Small intestine (tissue), 7 donors: ENCODE measurements at regions not wholly inside any gene's neighbourhood (a gene's known extent, or its start where the extent isn't known, plus 50 kb on each side); places are given as distances from the start of the nearest gene placed in this dataset.

Experiments
- DNase-seq, 2 donors: peaks; one replicate each; pipeline versions ENCODE4 v3.0.0 to v3.0.0-alpha.2; 2013
- FAIRE-seq: peaks from 2 replicates; lab custom pipeline; 2012; peaks lifted over from hg19 to GRCh38; lab: Jason Lieb, UNC
- H3K27ac ChIP-seq, 3 donors: one replicate each; pipeline ENCODE4 v1.5.1; 2013; ENCODE audit warnings: low read length in 2 of 3, mild to moderate bottlenecking in 2 of 3, control low read depth in 1 of 3, inconsistent platforms in 1 of 3, low read depth in 1 of 3, moderate library complexity in 1 of 3
- H3K27me3 ChIP-seq, 3 donors: one replicate each; pipeline ENCODE4 v1.6.1; 2013; ENCODE audit warnings: low read length in 3 of 3, inconsistent platforms in 1 of 3; ENCODE audit not compliant: control insufficient read depth in 3 of 3, insufficient read depth in 3 of 3
- H3K36me3 ChIP-seq, 3 donors: one replicate each; pipeline ENCODE4 v1.6.1; 2013; ENCODE audit warnings: low read length in 3 of 3, inconsistent platforms in 1 of 3, low read depth in 1 of 3, mild to moderate bottlenecking in 1 of 3, moderate library complexity in 1 of 3; ENCODE audit not compliant: control insufficient read depth in 3 of 3, insufficient read depth in 2 of 3
- H3K4me1 ChIP-seq, 3 donors: one replicate each; pipeline ENCODE4 v1.6.1; 2013; ENCODE audit warnings: low read length in 2 of 3, inconsistent platforms in 1 of 3, low read depth in 1 of 3, mild to moderate bottlenecking in 1 of 3, moderate library complexity in 1 of 3; ENCODE audit not compliant: control insufficient read depth in 3 of 3, insufficient read depth in 2 of 3
- H3K4me3 ChIP-seq, 3 donors: one replicate each; pipeline ENCODE4 v1.5.1; 2013; ENCODE audit warnings: low read length in 3 of 3, control low read depth in 1 of 3, inconsistent platforms in 1 of 3, low read depth in 1 of 3, mild to moderate bottlenecking in 1 of 3, moderate library complexity in 1 of 3
- H3K9me3 ChIP-seq, 2 donors: one replicate each; pipeline ENCODE4 v1.6.1; 2013; ENCODE audit warnings: low read depth in 1 of 2, low read length in 1 of 2; ENCODE audit not compliant: control insufficient read depth in 2 of 2, insufficient read depth in 1 of 2
- WGBS, 3 donors: extraction: QIAGEN DNeasy Blood & Tissue Kit; methylation state at CpG; one replicate each; pipeline ENCODE4 v1.1.7; 2013; 5-methylcytosine and 5-hydroxymethylcytosine counted together
- donor health status: healthy with polysubstance abuse.
- donor health status: control.
- donor health status: control.
- donor health status: Bipolar disorder and iron deficiency.
- donor health status: healthy.

DNA sequence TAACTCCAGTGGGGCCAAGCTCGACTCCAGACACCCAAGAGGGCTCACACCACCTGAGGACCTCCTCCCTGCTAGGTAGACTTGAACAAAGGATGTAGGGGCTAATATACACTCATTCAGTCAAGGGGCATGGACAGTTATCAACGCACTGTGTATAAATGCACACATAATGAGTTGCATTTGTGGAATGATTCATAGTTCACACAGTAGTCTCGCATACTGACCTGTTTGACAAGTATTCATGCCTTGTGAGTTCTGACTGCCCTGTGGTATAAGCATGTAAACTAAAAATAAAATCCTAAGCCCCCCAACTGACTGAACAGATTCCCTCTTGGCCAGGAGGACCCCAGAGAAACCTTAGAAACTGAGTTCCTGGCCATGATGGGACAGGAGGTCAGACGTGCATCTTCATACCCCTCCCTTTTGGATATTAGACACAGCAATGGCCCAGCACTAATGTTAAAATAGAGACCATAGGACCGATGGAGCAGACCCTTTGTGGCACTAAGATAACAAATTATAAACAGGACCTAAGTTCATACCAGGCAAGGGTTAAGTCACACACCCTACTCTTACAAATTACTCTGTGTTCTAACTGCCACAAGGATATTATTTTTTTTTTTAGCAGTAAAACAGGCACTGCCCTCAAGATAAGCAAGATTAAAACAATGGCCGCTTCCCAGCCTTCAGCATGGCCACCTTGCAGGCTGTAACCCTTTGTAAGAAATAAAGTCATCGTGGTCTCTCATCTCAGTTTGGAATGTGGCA is 124.4 kb downstream of the TTLL2 start:
- DNase-seq (peak; percentile 33 to 62), FAIRE-seq (no peak)
- no peaks in the 10 kb centered on the region for H3K27me3 ChIP-seq
- no peaks in the 10 kb centered on the region for H3K36me3 ChIP-seq
- 32 to 60% (median 38%) methylated on average over 7 of the region's 7 CpGs for WGBS, 3 donors
- H3K9me3 ChIP-seq: peaks cover 0 to 2% of the 10 kb centered on the region in 2 donors
- H3K27ac ChIP-seq: peak overlapping the region in 1 of 3 donors; percentile 73
- H3K4me3 ChIP-seq: no peak overlapping the region
- H3K4me1 ChIP-seq: peaks cover 0 to 25% (median 4%) of the 10 kb centered on the region in 3 donors

DNA sequence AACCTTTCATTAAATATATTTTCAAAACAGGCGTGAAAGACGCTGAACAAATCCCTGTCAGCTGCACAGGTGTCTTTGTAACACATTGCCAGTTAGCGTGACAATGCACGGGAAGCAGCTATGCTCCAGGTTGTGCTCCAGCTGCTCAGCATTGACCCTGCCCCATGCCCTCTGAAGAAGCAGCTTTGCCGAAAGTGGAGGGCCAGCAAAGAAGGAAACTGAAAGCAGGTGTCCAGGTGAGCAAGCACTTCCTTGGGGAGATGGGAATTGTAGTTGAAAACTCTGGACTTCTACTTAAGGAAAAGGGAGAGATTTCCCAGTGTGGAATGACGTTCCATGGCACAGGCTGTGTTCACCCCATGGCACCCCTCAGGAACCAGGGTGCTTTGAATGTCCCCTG is 125.7 kb downstream of the TTLL2 start:
- 23 to 61% (median 34%) methylated on average over 6 of the region's 6 CpGs for WGBS, 3 donors
- peaks cover 0 to 25% (median 4%) of the 10 kb centered on the region in 3 donors for H3K4me1 ChIP-seq
- no peak overlapping the region for H3K4me3 ChIP-seq
- H3K36me3 ChIP-seq: no peaks in the 10 kb centered on the region
- DNase-seq (peak; percentile 80 to 88), FAIRE-seq (no peak)
- peak overlapping the region in 2 of 3 donors; percentile 3 to 73 for H3K27ac ChIP-seq
- no peaks in the 10 kb centered on the region for H3K27me3 ChIP-seq
- H3K9me3 ChIP-seq: peaks cover 0 to 2% of the 10 kb centered on the region in 2 donors

DNA sequence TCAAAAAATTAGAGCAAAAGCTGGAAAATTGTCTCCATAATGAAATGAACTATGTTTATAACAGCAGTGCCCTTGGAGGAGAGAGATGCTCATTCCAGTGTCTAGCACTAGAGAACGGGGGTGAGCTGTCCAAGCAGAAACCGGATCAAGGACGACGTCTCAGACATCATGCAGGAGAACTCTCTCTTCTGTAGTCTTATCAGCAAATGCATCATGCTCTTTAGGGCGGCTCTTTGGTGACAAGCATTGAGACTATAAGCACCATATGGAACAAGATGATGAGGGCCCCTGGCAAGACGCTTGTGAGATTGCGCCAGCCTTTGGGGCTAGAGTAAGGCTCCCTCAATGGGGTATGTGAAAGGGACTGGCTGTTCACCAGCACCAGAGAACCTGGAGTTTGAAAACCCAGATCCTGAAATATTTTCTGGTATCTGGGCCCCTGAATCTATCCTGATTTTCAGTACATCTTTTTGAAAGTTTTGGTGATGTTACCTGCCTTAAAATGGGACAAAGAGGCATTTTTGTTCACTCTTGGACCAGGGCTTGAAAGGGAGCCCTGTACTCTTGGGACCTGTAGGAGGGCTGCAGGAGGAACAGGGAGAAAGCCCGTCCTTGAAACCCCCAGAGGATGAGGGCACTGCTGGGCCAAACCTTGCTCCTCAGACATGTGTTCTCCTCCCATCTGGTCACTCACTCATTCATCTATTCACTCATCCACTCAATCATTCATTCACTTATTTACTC is 127.6 kb downstream of the TTLL2 start:
- FAIRE-seq: no peak

DNA sequence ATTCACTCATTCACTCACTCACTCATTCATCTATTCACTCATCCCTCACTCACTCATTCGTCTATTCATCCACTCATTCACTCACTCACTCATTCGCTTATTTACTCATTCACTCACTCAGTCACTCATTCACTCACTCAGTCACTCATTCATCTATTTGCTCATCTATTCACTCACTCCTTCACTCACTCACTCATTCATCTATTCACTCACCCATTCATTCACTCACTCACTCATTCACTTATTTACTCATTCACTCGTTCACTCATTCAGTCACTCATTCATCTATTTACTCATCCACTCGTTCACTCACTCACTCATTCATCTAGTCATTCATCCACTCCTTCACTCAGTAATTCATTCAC is 128.2 kb downstream of the TTLL2 start:
- no peak overlapping the region for H3K27ac ChIP-seq
- H3K9me3 ChIP-seq: peaks cover 0 to 2% of the 10 kb centered on the region in 2 donors
- no peaks in the 10 kb centered on the region for H3K27me3 ChIP-seq
- no peaks in the 10 kb centered on the region for H3K36me3 ChIP-seq
- H3K4me3 ChIP-seq: no peak overlapping the region
- FAIRE-seq (no peak), DNase-seq (no peak)
- WGBS, 3 donors: 90 to 92% (median 90%) methylated on average over 4 of the region's 4 CpGs
- H3K4me1 ChIP-seq: peaks cover 0 to 25% (median 4%) of the 10 kb centered on the region in 3 donors

More for the DNA sequence above, 127.6 kb downstream of the TTLL2 start:
- WGBS, 3 donors: 80 to 90% (median 87%) methylated on average over 8 of the region's 8 CpGs
- Histone ChIP-seq H3K36me3 (no peaks in the 10 kb centered on the region), H3K27me3 (no peaks in the 10 kb centered on the region), H3K9me3 (peaks cover 0 to 2% of the 10 kb centered on the region in 2 donors), H3K4me1 (peaks cover 0 to 25% (median 4%) of the 10 kb centered on the region in 3 donors), H3K27ac (no peak overlapping the region), H3K4me3 (no peak overlapping the region)
- DNase-seq: no peak

DNA sequence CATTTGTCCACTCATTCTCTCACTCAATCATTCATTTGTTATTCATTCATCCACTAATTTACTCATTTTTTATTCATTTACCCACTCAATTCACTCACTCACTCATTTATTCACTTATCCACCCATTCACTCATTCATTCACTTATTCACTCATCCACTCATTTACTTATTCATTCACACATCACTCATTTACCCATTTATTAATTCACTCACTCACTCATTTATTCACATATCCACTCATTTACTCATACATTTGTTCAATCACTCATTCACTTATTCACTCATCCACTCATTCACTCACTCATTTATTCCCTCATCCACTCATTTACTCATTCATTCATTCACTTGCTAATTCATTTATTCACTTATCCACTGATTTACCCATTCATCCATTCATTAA is 129.1 kb downstream of the TTLL2 start:
- Histone ChIP-seq H3K36me3 (no peaks in the 10 kb centered on the region), H3K9me3 (peaks cover 0 to 2% of the 10 kb centered on the region in 2 donors), H3K27ac (no peak overlapping the region), H3K4me3 (no peak overlapping the region), H3K4me1 (peaks cover 0 to 22% (median 4%) of the 10 kb centered on the region in 3 donors), H3K27me3 (no peaks in the 10 kb centered on the region)
- FAIRE-seq (no peak), DNase-seq (no peak)

DNA sequence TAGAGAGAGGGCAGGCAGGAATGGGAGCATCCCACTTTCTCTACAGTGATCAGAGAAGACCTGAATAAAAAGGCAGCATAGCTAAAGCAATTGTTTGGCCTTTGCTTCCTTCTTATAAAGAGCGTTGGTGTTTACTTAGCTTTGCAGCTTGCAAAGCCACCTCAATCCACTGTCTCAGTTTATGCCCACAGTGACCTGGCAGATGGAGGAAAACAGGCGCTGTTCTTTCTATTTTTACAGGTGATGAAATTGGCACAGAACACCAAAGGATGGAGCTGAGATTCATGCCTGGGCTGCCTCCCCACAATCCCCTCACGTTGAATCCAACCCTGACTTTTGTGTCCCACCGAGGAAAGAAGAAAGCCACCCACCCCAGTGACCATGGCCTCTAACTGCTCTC is 130.5 kb downstream of the TTLL2 start:
- H3K27ac ChIP-seq: no peak overlapping the region
- peaks cover 0 to 8% (median 0%) of the 10 kb centered on the region in 3 donors for H3K4me1 ChIP-seq
- FAIRE-seq (no peak), DNase-seq (no peak)
- peaks cover 0 to 2% of the 10 kb centered on the region in 2 donors for H3K9me3 ChIP-seq
- H3K4me3 ChIP-seq: no peak overlapping the region
- no peaks in the 10 kb centered on the region for H3K36me3 ChIP-seq
- H3K27me3 ChIP-seq: no peaks in the 10 kb centered on the region
- WGBS, 3 donors: 64 to 83% (median 66%) methylated on average over 4 of the region's 4 CpGs

DNA sequence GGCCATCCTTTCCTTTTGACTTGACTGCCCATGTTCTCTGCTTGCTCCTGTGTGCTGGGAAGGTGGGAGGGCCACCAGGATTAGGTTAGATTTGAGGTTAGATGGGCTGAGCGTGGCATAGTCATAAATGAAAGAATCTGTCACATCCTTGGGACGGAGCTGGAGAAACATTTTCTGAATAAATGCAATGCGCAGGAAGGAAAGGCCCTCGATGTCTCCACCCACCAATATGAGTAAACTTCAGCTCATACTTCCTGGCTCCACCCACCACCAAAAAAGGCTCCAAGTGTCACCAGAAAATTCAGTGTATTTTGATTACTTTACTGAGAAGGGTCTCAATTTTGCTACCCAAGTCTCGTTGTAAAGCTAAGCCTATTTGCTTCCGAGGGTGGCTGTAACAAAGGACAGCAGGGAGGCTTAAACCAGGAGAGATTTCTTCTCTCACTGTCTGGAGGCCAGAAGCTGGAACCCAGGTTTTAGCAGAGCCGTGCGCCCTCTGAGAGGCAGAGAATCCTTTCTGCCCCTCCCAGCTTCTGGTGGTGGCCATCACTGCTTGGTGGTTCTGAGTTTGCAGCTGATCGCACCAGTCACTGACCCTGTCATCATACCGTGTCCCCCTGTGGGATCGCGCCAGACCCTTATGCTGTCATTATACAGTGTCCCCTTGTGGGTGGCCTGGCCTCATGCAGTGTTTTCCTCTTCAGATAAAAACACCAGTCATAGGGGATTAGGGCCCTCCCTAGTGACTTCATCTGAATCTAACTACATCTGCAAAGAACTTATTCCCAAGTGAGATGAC is 137.8 kb downstream of the TTLL2 start:
- FAIRE-seq (no peak), DNase-seq (no peak)
- WGBS, 3 donors: 84 to 92% (median 84%) methylated on average over 12 of the region's 12 CpGs
- Histone ChIP-seq H3K27me3 (no peaks in the 10 kb centered on the region), H3K4me1 (no peaks in the 10 kb centered on the region), H3K4me3 (no peak overlapping the region), H3K27ac (no peak overlapping the region), H3K9me3 (no peaks in the 10 kb centered on the region), H3K36me3 (no peaks in the 10 kb centered on the region)

DNA sequence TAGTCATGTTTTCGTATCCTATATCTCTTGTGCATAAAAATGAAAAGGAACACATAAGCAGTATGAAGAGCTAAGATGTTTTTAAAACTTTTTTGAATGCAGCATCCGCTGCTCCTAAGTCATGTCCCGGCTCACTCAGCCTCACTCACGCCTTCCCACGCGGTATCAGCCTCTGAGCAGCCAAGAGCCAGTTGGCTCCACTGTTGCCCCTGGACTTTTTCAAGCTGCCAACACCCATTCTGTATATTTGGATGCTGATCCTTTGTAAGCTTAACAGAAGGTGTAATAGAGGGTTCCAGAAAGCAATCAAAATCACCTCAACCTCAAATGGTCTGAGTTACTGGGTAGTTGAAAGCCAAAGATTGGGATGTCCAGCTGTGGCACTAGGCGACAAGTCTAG is 139.3 kb downstream of the TTLL2 start:
- FAIRE-seq (no peak), DNase-seq (no peak)
- Histone ChIP-seq H3K27ac (no peak overlapping the region), H3K27me3 (no peaks in the 10 kb centered on the region), H3K36me3 (no peaks in the 10 kb centered on the region), H3K4me3 (no peak overlapping the region), H3K4me1 (no peaks in the 10 kb centered on the region), H3K9me3 (no peaks in the 10 kb centered on the region)
- WGBS, 3 donors: 90 to 97% (median 95%) methylated on average over 7 of the region's 7 CpGs
